SK-N-SH (cell line): ENCODE measurements at regions not wholly inside any gene's neighbourhood (a gene's known extent, or its start where the extent isn't known, plus 50 kb on each side); places are given as distances from the start of the nearest gene placed in this dataset.

Source experiments
- EP300 ChIP-seq, 2 experiments: IDR thresholded peaks; 2 replicates each; pipeline versions ENCODE4 v1.4.0 to v1.6.1; 2012; ENCODE audit warnings: borderline replicate concordance in 1 of 2, low read depth in 1 of 2, low read length in 1 of 2
- FOXJ3 ChIP-seq: sonication (generic); formaldehyde crosslinking; IDR thresholded peaks from 2 replicates; pipeline ENCODE4 v1.5.1; 2020; ENCODE audit warnings: mild to moderate bottlenecking, missing genetic modification reagents
- POLR2AphosphoS5 ChIP-seq: IDR thresholded peaks from 2 replicates; pipeline ENCODE4 v1.6.1; 2012; ENCODE audit warnings: low read depth, low read length
- RAD21 ChIP-seq: IDR thresholded peaks from 2 replicates; pipeline ENCODE4 v1.6.1; 2012; ENCODE audit warnings: mild to moderate bottlenecking, low read length
- RFX5 ChIP-seq: IDR thresholded peaks from 2 replicates; pipeline ENCODE4 v1.6.1; 2012; ENCODE audit warnings: mild to moderate bottlenecking, improper control_type of control experiment, low read length
- SMC3 ChIP-seq: IDR thresholded peaks from 2 replicates; pipeline ENCODE4 v1.6.1; 2012; ENCODE audit warnings: low read depth, low read length, improper control_type of control experiment
- TF ChIP-seq, protein P1 (sequence below): fragments of 200-600 bp; sonication (generic); IDR thresholded peaks from 2 replicates; pipeline ENCODE4 v1.6.1; 2017; ENCODE audit warnings: antibody characterized with exemption, mild to moderate bottlenecking, moderate library complexity

DNA sequence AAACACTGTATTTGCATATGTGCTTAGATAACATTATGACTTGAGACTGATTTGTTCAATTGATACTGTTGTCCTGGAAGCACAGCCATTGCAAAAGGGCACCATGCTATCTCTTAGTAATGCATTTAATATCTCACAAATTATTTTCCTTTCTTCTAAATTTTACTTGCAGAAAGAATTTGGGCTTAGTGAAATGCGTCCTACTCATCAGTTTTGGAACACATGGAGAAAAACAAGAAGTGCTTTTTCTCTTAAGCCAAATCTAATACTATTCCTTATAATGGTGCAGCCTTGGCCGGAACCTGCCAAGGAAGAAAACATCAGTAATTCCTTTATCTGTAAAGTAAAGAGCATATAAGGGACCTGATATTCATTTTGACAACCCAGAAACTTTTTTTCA, 172.2 kb upstream of the ZNF608 start:
- TF ChIP-seq POLR2AphosphoS5: no peak
- no peak for TF ChIP-seq FOXJ3 (CRISPR knock-in tag)
- no peak for TF ChIP-seq RAD21
- TF ChIP-seq EP300 (IDR thresholded peaks at IDR 0.05; ENCODE audit: borderline replicate concordance in 1 of 2, low read depth in 1 of 2, low read length in 1 of 2): no peak
- TF ChIP-seq SMC3: no peak
- no peak for TF ChIP-seq RFX5
- TF ChIP-seq, protein P1, sequence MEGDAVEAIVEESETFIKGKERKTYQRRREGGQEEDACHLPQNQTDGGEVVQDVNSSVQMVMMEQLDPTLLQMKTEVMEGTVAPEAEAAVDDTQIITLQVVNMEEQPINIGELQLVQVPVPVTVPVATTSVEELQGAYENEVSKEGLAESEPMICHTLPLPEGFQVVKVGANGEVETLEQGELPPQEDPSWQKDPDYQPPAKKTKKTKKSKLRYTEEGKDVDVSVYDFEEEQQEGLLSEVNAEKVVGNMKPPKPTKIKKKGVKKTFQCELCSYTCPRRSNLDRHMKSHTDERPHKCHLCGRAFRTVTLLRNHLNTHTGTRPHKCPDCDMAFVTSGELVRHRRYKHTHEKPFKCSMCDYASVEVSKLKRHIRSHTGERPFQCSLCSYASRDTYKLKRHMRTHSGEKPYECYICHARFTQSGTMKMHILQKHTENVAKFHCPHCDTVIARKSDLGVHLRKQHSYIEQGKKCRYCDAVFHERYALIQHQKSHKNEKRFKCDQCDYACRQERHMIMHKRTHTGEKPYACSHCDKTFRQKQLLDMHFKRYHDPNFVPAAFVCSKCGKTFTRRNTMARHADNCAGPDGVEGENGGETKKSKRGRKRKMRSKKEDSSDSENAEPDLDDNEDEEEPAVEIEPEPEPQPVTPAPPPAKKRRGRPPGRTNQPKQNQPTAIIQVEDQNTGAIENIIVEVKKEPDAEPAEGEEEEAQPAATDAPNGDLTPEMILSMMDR: no peak
